ENCODE measurements at regions not wholly inside any gene's neighbourhood (a gene's known extent, or its start where the extent isn't known, plus 50 kb on each side); places are given as distances from the start of the nearest gene placed in this dataset.
A peak's percentile ranks its signal among the peaks of the same experiment; 100 is the strongest.

- H3K4me1 Mint-ChIP-seq (ENCODE audit: low read depth), result peaks cover 96% of the 10 kb centered on the region
- peaks cover 74% of the 10 kb centered on the region for H3K36me3 Mint-ChIP-seq (ENCODE audit: low read depth)
- no peaks in the 10 kb centered on the region for H3K9me3 Mint-ChIP-seq
- intact Hi-C loops (cut with micrococcal nuclease), result no loop called here
- H3K27me3 Mint-ChIP-seq, result no peaks in the 10 kb centered on the region
- peak overlapping the region; percentile 64 for H3K27ac Mint-ChIP-seq
- H3K4me3 Mint-ChIP-seq, result peak overlapping the region; percentile 10
Measured at GRCh38 chr12:124498275-124499189, 68.9 kb downstream of the NCOR2 start.

- no peak overlapping the region for H3K27ac Mint-ChIP-seq
- H3K9me3 Mint-ChIP-seq, result no peaks in the 10 kb centered on the region
- peaks cover 97% of the 10 kb centered on the region for H3K4me1 Mint-ChIP-seq (ENCODE audit: low read depth)
- H3K36me3 Mint-ChIP-seq (ENCODE audit: low read depth), result peaks cover 75% of the 10 kb centered on the region
- intact Hi-C loops (cut with micrococcal nuclease), result no loop called here
- no peaks in the 10 kb centered on the region for H3K27me3 Mint-ChIP-seq
- H3K4me3 Mint-ChIP-seq, result no peak overlapping the region
Measured at GRCh38 chr12:124497658-124498057, 69.8 kb downstream of the NCOR2 start.

DNA sequence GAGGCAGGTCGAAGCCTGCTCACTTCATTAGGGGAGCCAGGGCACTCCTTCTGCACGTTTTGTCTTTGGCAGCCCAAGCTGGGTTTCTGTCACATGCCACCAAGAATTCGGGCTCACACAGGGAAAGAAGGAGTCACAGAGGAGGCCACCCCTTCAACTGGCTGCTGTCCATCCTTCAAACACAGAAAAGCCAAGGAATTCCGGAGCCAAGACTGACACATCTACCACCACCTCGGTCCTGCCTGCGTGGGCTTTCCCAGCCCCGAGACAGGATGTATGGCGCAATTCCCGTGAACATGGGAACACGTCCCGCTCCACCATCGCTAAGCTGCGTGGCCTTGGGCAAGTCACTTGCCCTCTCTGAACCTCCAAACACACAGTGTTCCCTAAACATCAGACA, 70.4 kb downstream of the NCOR2 start:
- H3K4me1 Mint-ChIP-seq (ENCODE audit: low read depth), result peaks cover 92% of the 10 kb centered on the region
- intact Hi-C loops (cut with micrococcal nuclease), result no loop called here
- no peaks in the 10 kb centered on the region for H3K9me3 Mint-ChIP-seq
- peaks cover 75% of the 10 kb centered on the region for H3K36me3 Mint-ChIP-seq (ENCODE audit: low read depth)
- H3K27ac Mint-ChIP-seq, result no peak overlapping the region
- H3K4me3 Mint-ChIP-seq, result no peak overlapping the region
- no peaks in the 10 kb centered on the region for H3K27me3 Mint-ChIP-seq

- peaks cover 93% of the 10 kb centered on the region for H3K4me1 Mint-ChIP-seq (ENCODE audit: low read depth)
- no peak overlapping the region for H3K4me3 Mint-ChIP-seq
- H3K27me3 Mint-ChIP-seq, result no peaks in the 10 kb centered on the region
- no peaks in the 10 kb centered on the region for H3K9me3 Mint-ChIP-seq
- intact Hi-C loops (cut with micrococcal nuclease), result no loop called here
- peaks cover 75% of the 10 kb centered on the region for H3K36me3 Mint-ChIP-seq (ENCODE audit: low read depth)
- no peak overlapping the region for H3K27ac Mint-ChIP-seq
Measured at GRCh38 chr12:124496584-124496983, 70.8 kb downstream of the NCOR2 start.

GRCh38 chr12:124495194-124495983, 72.0 kb downstream of the NCOR2 start:
- H3K9me3 Mint-ChIP-seq, result no peaks in the 10 kb centered on the region
- H3K27ac Mint-ChIP-seq, result no peak overlapping the region
- H3K4me3 Mint-ChIP-seq, result no peak overlapping the region
- H3K4me1 Mint-ChIP-seq (ENCODE audit: low read depth), result peaks cover 90% of the 10 kb centered on the region
- peaks cover 75% of the 10 kb centered on the region for H3K36me3 Mint-ChIP-seq (ENCODE audit: low read depth)
- no peaks in the 10 kb centered on the region for H3K27me3 Mint-ChIP-seq
- intact Hi-C loops (cut with micrococcal nuclease), result no loop called here

- peaks cover 90% of the 10 kb centered on the region for H3K4me1 Mint-ChIP-seq (ENCODE audit: low read depth)
- no peaks in the 10 kb centered on the region for H3K9me3 Mint-ChIP-seq
- intact Hi-C loops (cut with micrococcal nuclease), result no loop called here
- H3K4me3 Mint-ChIP-seq, result no peak overlapping the region
- no peaks in the 10 kb centered on the region for H3K27me3 Mint-ChIP-seq
- H3K36me3 Mint-ChIP-seq (ENCODE audit: low read depth), result peaks cover 75% of the 10 kb centered on the region
- H3K27ac Mint-ChIP-seq, result no peak overlapping the region
Measured at GRCh38 chr12:124494751-124495129, 72.7 kb downstream of the NCOR2 start.

GRCh38 chr12:124493809-124494750, 73.3 kb downstream of the NCOR2 start:
- Mint-ChIP-seq H3K27me3 (no peaks in the 10 kb centered on the region), H3K4me1 (ENCODE audit: low read depth) (peaks cover 90% of the 10 kb centered on the region), H3K27ac (peak overlapping the region; percentile 33), H3K36me3 (ENCODE audit: low read depth) (peaks cover 75% of the 10 kb centered on the region), H3K4me3 (no peak overlapping the region), H3K9me3 (no peaks in the 10 kb centered on the region)
- intact Hi-C loops (cut with micrococcal nuclease), result no loop called here

GRCh38 chr12:124492879-124493808, 74.3 kb downstream of the NCOR2 start:
- H3K4me3 Mint-ChIP-seq, result no peak overlapping the region
- no peaks in the 10 kb centered on the region for H3K27me3 Mint-ChIP-seq
- peaks cover 78% of the 10 kb centered on the region for H3K36me3 Mint-ChIP-seq (ENCODE audit: low read depth)
- peaks cover 90% of the 10 kb centered on the region for H3K4me1 Mint-ChIP-seq (ENCODE audit: low read depth)
- peak overlapping the region; percentile 45 for H3K27ac Mint-ChIP-seq
- no peaks in the 10 kb centered on the region for H3K9me3 Mint-ChIP-seq
- intact Hi-C loops (cut with micrococcal nuclease), result no loop called here

DNA sequence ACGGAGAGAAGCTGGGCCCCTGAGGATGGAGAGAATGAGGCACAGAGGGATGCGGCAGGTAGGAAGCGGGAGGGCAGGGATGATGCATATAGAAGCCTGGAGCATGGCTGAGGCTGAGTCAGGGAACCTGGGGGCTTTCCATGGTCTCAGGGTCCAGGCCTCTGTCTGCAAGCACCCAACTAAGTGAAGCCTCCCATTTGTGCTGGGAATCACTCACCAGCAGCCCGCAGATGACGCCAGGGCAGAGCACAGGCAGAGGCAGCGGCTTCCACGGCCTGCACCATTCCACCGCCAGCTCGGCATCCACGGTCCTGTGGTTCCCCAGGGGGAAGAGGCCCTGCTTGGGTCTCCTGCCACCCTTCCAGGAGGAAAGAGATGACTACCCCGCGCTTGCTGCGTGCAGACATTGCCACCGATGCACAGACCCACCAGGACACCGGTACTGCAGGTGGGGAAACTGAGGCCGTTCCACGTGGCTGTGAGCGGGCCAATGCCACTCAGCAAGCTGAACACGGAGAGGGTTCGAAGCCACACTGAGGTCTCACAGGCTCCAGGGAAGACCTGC, 75.5 kb downstream of the NCOR2 start:
- Mint-ChIP-seq H3K36me3 (ENCODE audit: low read depth) (peaks cover 89% of the 10 kb centered on the region), H3K4me1 (ENCODE audit: low read depth) (peaks cover 88% of the 10 kb centered on the region), H3K4me3 (no peak overlapping the region), H3K9me3 (no peaks in the 10 kb centered on the region), H3K27me3 (no peaks in the 10 kb centered on the region), H3K27ac (no peak overlapping the region)
- intact Hi-C loops (cut with micrococcal nuclease), result no loop called here

GRCh38 chr12:124491310-124491709, 76.1 kb downstream of the NCOR2 start:
- Mint-ChIP-seq H3K27ac (no peak overlapping the region), H3K4me3 (no peak overlapping the region), H3K36me3 (ENCODE audit: low read depth) (peaks cover 95% of the 10 kb centered on the region), H3K9me3 (no peaks in the 10 kb centered on the region), H3K27me3 (no peaks in the 10 kb centered on the region), H3K4me1 (ENCODE audit: low read depth) (peaks cover 84% of the 10 kb centered on the region)
- intact Hi-C loops (cut with micrococcal nuclease), result no loop called here

GRCh38 chr12:124490584-124491305, 76.7 kb downstream of the NCOR2 start:
- Mint-ChIP-seq H3K36me3 (ENCODE audit: low read depth) (peaks cover 98% of the 10 kb centered on the region), H3K4me3 (no peak overlapping the region), H3K9me3 (no peaks in the 10 kb centered on the region), H3K4me1 (ENCODE audit: low read depth) (peaks cover 83% of the 10 kb centered on the region), H3K27ac (no peak overlapping the region), H3K27me3 (no peaks in the 10 kb centered on the region)
- intact Hi-C loops (cut with micrococcal nuclease), result no loop called here

DNA sequence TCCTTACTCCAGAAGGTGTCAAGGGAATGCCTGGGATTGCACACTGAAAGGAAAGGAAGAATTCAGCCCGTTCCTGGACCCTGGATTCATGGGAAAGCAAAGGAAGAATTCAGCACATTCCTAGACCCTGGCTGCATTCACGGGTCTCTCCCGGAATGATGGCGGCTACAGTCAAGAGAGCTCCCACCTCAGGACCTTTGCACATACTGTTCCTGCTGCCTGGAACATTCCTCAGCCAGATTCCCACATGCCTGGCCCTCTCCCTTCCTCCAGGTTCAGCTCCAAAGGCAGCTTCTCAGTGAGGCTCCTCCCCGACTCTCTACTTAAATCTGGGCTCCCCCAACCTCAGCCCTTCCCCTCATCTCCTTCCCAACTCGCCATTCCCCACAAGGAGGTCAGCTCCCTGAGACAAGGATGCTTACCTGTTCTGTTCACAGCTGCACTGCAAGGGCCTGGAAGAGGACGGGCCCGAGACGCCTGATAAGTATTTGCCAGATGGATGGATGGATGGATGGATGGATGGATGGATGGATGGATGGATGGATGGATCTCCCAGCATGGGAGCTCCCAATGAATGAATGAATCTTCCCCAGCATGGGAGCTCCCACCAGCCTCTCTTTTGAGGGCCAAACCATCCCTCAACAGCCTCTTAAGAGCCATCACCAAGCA, 77.4 kb downstream of the NCOR2 start:
- intact Hi-C loops (cut with micrococcal nuclease), result no loop called here
- Mint-ChIP-seq H3K27ac (no peak overlapping the region), H3K9me3 (no peaks in the 10 kb centered on the region), H3K36me3 (ENCODE audit: low read depth) (peaks cover 98% of the 10 kb centered on the region), H3K4me1 (ENCODE audit: low read depth) (peaks cover 76% of the 10 kb centered on the region), H3K27me3 (no peaks in the 10 kb centered on the region), H3K4me3 (no peak overlapping the region)

Measured in dendritic cell treated with granulocyte-macrophage colony-stimulating factor and Interleukin-4, amounts not matched to agents 40 ng/mL and 50 ng/mL, for 4 days (primary cell).